ENCODE measurements at regions not wholly inside any gene's neighbourhood (a gene's known extent, or its start where the extent isn't known, plus 50 kb on each side); places are given as distances from the start of the nearest gene placed in this dataset.

GRCh38 chr1:57860325-57860724 lies 436.5 kb upstream of the DAB1 start:
- no peak overlapping the region for H3K9ac ChIP-seq (ENCODE audit: low read length in 3 of 3)
- H3K27me3 ChIP-seq (ENCODE audit: control insufficient read depth, insufficient read depth, low read length) = no peaks in the 10 kb centered on the region
- no peaks in the 10 kb centered on the region for H3K36me3 ChIP-seq (ENCODE audit: control insufficient read depth in 2 of 3, insufficient read depth in 3 of 3, low read length in 3 of 3)
- intact Hi-C loops (cut with DNase I) = no loop called here
- no peaks in the 10 kb centered on the region for H3K4me1 ChIP-seq (ENCODE audit: control insufficient read depth in 2 of 3, insufficient read depth in 2 of 3, low read depth in 1 of 3, low read length in 3 of 3)
- H3K27ac ChIP-seq (ENCODE audit: low read depth in 2 of 2, low read length in 2 of 2) = no peak overlapping the region
- no peak overlapping the region for H3K4me3 ChIP-seq (ENCODE audit: low read length in 3 of 3)
- no peaks in the 10 kb centered on the region for H3K9me3 ChIP-seq (ENCODE audit: control insufficient read depth in 2 of 3, insufficient read depth in 1 of 3, low read length in 3 of 3)
- no peak for FAIRE-seq
- no peak for DNase-seq
- TF ChIP-seq CTCF (IDR thresholded peaks at IDR 0.05; ENCODE audit: borderline replicate concordance, extremely low read depth, insufficient read depth) = no peak

DNA sequence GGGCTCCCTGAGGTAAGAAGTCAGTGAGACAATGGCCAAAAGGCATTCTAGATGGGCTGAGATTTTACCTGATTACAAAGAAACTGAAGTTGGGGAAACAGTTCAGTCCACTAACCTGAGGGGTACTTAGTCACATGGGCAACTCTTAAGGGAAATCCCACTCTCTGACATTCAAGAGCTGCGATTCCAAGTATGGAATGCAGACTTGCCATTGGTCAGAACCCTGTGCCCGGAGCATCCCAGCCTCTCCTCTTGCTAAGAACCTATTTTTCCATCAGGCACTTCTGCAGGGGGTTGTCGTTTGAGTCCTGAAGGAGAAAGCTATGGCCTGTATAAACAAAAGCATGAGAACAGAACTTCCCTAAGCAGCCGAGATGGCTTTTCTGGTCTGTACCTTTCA lies 434.9 kb upstream of the DAB1 start:
- Histone ChIP-seq H3K4me1 (ENCODE audit: control insufficient read depth in 2 of 3, insufficient read depth in 2 of 3, low read depth in 1 of 3, low read length in 3 of 3) (no peaks in the 10 kb centered on the region), H3K27me3 (ENCODE audit: control insufficient read depth, insufficient read depth, low read length) (no peaks in the 10 kb centered on the region), H3K4me3 (ENCODE audit: low read length in 3 of 3) (no peak overlapping the region), H3K9ac (ENCODE audit: low read length in 3 of 3) (no peak overlapping the region), H3K9me3 (ENCODE audit: control insufficient read depth in 2 of 3, insufficient read depth in 1 of 3, low read length in 3 of 3) (no peaks in the 10 kb centered on the region), H3K36me3 (ENCODE audit: control insufficient read depth in 2 of 3, insufficient read depth in 3 of 3, low read length in 3 of 3) (no peaks in the 10 kb centered on the region), H3K27ac (ENCODE audit: low read depth in 2 of 2, low read length in 2 of 2) (no peak overlapping the region)
- TF ChIP-seq CTCF (IDR thresholded peaks at IDR 0.05; ENCODE audit: borderline replicate concordance, extremely low read depth, insufficient read depth) = no peak
- DNase-seq (no peak), FAIRE-seq (no peak)
- intact Hi-C loops (cut with DNase I) = no loop called here

- TF ChIP-seq CTCF (IDR thresholded peaks at IDR 0.05; ENCODE audit: borderline replicate concordance, extremely low read depth, insufficient read depth) = no peak
- no peak overlapping the region for H3K27ac ChIP-seq (ENCODE audit: low read depth in 2 of 2, low read length in 2 of 2)
- no peak for FAIRE-seq
- H3K36me3 ChIP-seq (ENCODE audit: control insufficient read depth in 2 of 3, insufficient read depth in 3 of 3, low read length in 3 of 3) = no peaks in the 10 kb centered on the region
- no peaks in the 10 kb centered on the region for H3K9me3 ChIP-seq (ENCODE audit: control insufficient read depth in 2 of 3, insufficient read depth in 1 of 3, low read length in 3 of 3)
- no peaks in the 10 kb centered on the region for H3K4me1 ChIP-seq (ENCODE audit: control insufficient read depth in 2 of 3, insufficient read depth in 2 of 3, low read depth in 1 of 3, low read length in 3 of 3)
- intact Hi-C loops (cut with DNase I) = no loop called here
- H3K9ac ChIP-seq (ENCODE audit: low read length in 3 of 3) = no peak overlapping the region
- DNase-seq = no peak
- H3K4me3 ChIP-seq (ENCODE audit: low read length in 3 of 3) = no peak overlapping the region
- H3K27me3 ChIP-seq (ENCODE audit: control insufficient read depth, insufficient read depth, low read length) = no peaks in the 10 kb centered on the region
Measured at GRCh38 chr1:57857809-57858208, 433.9 kb upstream of the DAB1 start.

- Histone ChIP-seq H3K9me3 (ENCODE audit: control insufficient read depth in 2 of 3, insufficient read depth in 1 of 3, low read length in 3 of 3) (no peaks in the 10 kb centered on the region), H3K27me3 (ENCODE audit: control insufficient read depth, insufficient read depth, low read length) (no peaks in the 10 kb centered on the region), H3K9ac (ENCODE audit: low read length in 3 of 3) (no peak overlapping the region), H3K4me3 (ENCODE audit: low read length in 3 of 3) (no peak overlapping the region), H3K27ac (ENCODE audit: low read depth in 2 of 2, low read length in 2 of 2) (no peak overlapping the region), H3K36me3 (ENCODE audit: control insufficient read depth in 2 of 3, insufficient read depth in 3 of 3, low read length in 3 of 3) (no peaks in the 10 kb centered on the region), H3K4me1 (ENCODE audit: control insufficient read depth in 2 of 3, insufficient read depth in 2 of 3, low read depth in 1 of 3, low read length in 3 of 3) (no peaks in the 10 kb centered on the region)
- intact Hi-C loops (cut with DNase I) = no loop called here
- FAIRE-seq = no peak
- TF ChIP-seq CTCF (IDR thresholded peaks at IDR 0.05; ENCODE audit: borderline replicate concordance, extremely low read depth, insufficient read depth) = no peak
- DNase-seq = no peak
Measured at GRCh38 chr1:57854436-57854835, 430.6 kb upstream of the DAB1 start.
